ENCODE measurements at regions not wholly inside any gene's neighbourhood (a gene's known extent, or its start where the extent isn't known, plus 50 kb on each side); places are given as distances from the start of the nearest gene placed in this dataset.

DNA sequence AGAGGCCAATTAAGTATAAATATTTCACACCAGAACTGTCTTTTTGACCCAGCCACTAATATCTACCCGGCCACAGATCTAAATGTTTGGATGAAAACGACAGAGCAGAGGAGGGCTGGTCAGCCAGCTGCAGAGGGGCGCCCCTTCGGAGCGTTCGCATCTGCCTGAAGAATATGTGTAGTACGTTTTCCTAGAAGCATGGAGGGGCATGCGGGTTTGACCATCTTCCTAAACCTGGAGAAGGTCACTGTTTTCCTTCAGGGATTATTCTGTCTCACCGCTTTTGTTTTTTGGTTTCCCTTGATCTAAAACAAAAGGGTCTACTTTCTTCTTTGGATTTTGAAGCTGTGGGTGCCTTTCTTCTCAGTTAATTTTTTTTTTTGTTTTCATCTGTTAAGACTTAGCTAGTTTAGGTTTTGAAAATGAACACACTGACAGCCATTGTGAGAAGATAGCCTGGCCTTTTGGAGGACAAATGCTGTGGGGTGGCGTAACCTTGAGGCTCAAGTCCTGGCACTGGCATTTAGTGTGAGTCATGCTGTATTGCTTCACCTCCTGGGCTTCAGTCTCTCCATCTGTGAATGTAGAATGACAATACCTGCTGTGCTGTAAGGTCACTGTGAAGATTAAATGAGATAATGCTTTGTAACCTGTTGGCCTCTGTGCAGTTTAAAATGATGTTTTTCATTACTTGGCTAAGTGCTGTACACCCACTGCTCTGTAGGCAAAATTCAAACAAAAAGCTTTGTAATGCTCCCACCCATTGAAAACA is 74.1 kb upstream of the IRF2BP2 start:
- peak; percentile 40 for DNase-seq

DNA sequence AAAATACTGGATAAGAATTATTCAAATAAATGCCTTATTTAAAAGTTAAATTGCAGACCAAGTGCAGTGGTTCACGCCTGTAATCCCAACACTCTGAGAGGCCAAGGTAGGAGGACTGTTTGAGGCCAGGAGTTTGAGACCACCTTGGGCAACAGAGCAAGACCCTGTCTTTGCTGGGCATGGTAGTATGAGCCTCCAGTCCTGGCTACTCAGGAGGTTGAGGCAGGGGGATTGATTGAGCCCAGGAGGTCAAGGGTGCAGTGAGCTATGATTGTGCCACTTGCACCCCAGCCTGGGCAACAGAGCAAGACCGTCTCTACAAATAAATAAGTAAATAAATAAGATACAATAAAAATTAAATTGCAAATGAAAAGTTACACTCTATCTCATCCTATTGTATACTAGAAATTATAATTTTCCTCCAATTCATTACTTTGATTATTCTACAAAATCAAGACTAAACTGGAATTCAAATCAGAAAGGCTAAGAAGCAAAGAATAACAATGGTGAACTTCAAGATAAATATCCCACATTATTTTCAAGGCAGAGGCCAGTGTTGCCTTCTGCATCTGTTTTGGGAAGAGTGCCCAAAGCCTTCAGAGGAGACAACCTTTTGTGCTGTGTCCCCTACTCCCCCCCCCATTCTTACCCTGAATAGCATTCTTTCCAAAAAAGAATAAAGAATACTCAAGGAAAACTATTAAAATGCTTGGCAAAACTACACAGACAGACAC is 73.3 kb upstream of the IRF2BP2 start:
- DNase-seq: no peak

DNA sequence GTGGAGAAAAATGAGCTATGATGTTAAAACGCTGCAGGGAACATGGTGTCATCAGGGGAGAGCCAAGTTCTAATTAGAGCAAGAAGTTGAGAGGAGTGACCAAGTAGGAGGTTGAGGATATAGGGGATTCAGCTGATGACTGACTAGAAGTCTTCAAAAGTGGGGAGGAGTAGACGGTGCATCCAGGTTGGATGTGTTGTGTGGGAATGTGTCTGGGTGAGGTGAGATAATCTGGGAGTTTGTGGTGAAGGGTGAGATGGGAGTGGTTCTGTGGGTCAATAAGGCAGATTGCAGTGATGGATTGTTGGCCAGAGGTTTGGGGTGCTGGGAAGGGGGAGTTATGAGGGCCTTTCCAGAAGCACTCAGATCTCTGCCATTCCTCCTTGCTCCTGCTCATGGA is 72.0 kb upstream of the IRF2BP2 start:
- peak; percentile 17 for DNase-seq

GRCh38 chr1:234681065-234681464 is 71.1 kb upstream of the IRF2BP2 start:
- DNase-seq: peak; percentile 26

- DNase-seq: peak; percentile 38
Measured at GRCh38 chr1:234680331-234680904, 70.4 kb upstream of the IRF2BP2 start.

DNA sequence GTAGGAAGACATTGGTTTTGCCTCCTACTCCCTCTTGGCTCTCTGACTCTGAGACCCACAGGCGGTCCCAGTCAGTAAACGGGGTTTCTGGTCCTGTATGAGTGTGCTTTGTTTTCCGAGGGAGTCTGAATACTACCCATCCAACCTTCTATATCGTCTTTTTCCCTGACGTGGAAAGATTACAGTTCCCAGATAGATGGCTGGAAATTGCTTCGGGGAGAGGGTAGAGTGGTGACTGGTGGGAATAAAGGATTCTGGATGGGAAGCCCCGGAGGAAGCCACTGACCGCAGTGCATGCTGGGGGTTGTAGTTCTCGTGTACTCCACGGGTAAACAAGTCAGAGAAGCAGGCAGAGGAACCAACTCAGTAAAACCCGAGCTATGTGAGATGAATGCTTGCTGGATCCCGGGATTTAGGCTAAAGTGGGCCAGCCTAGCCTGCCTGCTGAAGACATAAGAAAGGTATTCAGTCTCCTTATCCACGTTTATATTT is 66.2 kb upstream of the IRF2BP2 start:
- peak; percentile 83 for DNase-seq

DNA sequence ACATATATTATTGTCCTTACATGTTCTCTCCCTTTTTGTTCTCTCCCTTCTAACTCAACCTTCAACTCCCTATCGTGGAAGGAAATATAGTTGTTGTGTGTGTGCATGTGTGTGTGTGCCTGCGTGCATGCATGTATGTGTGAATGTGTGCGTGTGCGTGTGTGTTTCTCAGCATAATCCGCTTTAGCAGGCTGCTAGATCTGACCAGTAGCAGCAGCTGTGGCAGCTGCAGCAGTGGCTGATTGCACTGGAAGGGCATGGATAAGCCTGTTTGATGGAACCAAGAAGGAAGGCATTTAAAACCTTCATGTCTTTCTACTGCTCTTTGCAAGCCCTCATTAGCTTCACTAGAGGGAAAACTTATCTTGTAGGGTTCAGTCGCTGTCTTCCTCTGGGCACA is 65.6 kb upstream of the IRF2BP2 start:
- peak; percentile 48 for DNase-seq

- DNase-seq: peak; percentile 52
Measured at GRCh38 chr1:234675006-234675405, 65.0 kb upstream of the IRF2BP2 start.

DNA sequence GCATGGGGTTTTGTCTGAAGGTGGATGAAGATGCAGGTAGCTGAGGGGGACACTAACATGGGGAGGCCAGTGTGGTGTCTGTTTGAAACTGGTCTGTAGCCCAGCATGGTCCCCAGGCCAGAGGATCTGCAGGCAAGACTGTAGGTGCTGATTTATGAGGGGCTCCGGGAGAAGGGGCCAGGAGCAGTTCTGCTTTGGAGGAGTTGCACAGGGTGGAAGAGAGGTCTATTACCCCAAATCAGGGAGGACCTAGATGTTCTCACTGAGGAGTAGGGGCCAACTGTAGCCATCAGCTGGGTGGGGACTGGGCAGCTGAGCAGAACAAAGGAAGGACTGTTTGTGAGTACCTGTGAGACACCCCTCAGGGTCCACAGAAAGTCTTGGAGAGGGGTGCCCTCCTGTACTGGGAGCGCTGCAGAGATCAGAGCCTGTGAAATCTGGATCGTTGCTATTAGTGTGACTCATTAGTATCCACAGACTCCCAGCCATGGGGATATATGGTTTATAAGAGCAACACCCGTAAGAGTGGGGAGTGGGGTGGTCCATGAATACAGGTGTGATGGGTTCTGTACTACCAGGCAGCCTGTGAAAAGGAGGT is 64.3 kb upstream of the IRF2BP2 start:
- DNase-seq: peak; percentile 47

DNA sequence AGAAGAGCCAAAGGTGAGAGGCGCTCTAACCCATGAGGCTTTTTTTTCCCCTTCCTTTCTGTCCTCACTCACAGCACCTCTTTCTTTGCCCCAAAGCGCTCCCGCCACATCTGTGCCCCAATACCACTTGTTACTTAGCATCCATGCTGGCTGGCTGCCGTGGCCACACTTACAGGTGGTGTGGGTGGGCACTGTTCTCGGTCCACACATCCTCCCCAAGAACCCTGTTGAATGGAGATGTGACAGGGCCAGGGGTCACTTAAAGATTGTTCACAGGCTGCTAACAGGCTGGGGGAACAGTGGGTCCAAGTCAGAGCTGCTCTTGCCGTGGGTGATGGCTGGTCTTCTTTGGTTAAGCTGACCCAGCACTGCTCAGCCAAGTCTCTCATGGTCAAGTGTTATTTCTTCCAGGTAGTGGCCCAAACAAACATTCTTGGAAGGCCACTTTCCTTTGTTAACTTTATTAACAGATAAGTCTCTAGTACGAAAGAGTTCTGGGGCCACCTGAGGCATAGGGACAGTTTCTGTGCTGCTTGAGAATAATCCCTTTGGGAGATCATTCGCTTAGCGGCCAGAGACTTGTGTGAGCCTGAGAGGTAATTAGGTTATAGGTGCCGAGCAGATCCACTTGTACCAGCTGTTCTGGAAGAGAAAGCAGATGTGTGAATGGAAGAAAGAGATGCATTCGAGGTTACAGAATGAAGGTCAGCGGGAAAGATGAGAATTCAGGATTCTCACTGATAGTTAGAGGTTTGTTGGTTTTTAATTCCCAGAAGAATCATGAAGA is 62.6 kb upstream of the IRF2BP2 start:
- DNase-seq: peak; percentile 38

GRCh38 chr1:234670967-234671626 is 61.1 kb upstream of the IRF2BP2 start:
- no peak for DNase-seq

- no peak for DNase-seq
Measured at GRCh38 chr1:234669499-234669898, 59.5 kb upstream of the IRF2BP2 start.

DNA sequence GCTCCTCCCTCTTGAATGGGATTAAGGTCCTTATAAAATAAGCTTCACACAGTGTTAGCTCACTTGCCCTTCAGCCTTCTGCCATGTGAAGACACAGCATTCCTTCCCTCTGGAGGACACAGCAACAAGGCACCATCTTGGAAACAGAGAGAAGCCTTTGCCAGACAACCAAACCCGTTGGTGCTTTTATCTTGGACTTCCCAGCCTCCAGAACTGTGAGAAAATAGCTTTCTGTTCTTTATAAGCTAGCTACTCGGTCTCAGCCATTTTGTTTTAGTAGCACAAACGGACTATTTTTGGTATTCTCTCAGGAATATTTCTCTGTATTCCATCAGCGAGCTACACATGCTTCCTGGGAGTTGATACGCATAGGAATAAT is 58.6 kb upstream of the IRF2BP2 start:
- DNase-seq: no peak

DNA sequence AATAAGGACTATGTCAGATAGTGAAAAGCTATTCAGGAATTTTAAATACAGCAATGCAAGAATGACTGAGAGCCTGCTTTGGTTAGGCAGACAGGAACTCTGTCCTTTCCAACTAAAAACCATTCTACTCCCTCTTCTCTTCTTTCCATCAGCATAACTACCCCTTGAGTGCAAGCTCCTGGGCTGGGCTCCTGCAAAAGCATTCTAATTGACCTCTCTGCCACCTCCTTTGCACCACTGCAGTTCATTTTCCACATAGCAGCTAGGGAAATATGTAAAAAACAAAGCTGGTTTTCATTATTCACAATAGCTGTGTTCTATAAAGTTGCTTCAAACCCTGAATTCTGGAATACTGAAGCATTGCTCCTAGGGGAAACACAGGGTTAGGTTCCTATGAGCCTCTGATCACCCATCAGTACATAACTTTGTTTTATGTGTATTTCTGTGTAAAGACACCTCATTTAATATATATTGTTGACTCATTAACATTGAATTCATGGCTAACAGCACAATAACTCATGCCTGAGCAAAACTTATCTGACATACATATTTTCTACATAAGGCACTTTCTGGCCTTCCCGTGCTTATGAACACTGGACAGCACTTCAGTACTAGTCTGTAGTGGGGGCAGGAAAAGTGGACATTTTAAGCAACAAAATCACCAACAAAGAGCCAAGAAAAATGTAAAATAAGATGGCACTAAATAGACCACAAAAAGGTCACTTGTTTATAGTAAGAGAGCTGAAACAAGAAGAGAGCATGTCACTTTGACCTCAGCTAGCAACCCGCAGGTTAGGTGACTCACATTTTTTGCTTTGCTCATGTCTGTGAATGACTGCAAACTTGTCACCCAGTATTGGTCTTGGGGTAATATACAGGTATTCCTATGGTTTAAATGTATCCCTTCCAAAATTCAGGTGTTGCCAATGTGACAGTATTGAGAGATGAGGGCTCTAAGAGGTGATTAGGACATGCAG is 57.9 kb upstream of the IRF2BP2 start:
- DNase-seq: no peak

DNA sequence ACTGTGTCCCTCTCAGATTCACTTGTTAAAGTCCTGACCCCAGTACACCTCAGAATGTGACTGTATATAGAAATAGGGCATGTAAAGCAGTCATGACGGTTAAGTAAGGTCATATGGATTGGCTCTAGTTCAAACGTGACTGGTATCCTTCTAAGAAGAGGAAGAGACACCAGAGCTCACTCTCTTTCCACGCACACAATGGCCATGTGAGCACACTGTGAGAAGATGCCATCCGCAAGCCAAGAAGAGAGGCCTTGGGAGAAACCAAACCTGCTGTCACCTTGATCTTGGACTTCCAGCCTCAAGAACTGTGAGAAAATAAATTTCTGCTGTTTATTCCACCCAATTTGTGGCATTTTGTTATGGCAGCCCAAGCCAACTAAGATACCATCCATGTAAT is 56.8 kb upstream of the IRF2BP2 start:
- DNase-seq: no peak

- no peak for DNase-seq
Measured at GRCh38 chr1:234665975-234666605, 56.1 kb upstream of the IRF2BP2 start.

- DNase-seq: no peak
Measured at GRCh38 chr1:234662148-234662547, 52.2 kb upstream of the IRF2BP2 start.

- DNase-seq: no peak
Measured at GRCh38 chr1:234661317-234661928, 51.4 kb upstream of the IRF2BP2 start.

DNA sequence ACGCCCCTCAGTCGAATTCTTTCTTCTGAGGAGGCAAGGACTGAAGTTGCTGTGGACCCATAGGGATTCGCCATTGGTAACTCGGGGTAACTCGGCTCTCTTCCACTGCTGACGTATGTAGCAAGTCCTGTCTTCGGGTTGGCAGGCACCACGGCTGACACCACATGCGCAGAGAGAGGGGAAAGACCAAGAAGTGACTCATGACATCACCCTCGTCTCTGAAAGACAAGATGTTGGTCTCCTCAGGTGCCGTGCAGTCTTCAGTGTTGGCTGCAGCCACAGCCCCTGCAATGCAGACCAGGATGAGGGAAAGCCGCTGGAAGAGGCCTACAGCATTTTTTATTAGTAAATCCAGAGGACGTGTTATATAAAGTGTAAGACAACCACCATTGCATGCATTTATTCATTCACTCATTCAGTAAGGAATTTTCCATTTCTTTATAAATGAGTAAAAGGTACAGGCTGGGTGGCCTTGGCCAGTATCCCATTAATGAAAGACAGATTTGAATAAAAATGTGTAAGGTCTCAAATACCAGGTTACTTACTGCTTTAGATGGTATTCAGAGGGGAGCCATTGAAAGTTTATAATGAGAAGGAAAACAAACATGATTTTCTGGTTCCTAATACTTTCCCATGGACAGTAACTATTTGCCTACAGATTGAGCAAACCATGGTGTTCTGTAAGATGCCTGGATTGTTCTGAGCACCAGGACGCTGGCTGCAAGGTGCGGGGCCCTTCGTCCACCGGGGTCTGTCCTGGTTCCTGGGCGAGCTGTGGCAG is 50.7 kb upstream of the IRF2BP2 start:
- DNase-seq: no peak
